ENCODE measurements at regions not wholly inside any gene's neighbourhood (a gene's known extent, or its start where the extent isn't known, plus 50 kb on each side); places are given as distances from the start of the nearest gene placed in this dataset.

DNA sequence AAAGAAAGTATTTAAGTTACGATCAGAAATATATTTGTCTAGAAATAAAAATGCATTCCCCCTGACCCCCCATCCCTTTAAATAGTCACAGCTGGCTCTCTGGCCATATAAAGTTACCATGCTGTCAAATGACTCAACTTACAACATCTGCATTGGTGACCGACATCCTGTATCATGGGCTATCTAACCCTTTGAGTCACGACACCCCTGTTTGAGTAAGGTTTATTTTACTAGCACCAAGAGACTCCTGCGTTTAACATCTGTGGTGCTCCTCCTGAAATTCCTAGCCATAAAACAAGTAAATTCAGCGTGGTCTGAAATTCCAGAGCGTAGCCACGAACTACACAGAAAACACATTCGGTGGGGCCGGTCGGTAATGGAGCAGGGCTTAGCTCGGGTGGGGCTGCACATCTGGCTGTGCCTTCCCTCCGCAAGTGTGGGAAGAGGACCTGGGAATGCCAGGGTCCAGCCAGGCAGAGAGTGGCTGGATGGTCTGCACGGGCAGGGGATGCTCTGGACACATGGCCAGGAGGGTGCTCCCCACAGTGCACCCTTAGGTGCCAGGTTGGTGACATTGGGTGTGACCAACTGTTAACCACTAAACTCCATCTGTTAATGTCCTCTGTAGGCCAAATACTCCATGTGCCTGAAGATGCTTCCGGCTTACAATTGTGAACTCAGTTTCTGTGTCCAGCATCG, 53.0 kb upstream of the CLDN14 start:
- no peak for DNase-seq

GRCh38 chr21:36533468-36533848, 53.5 kb upstream of the CLDN14 start:
- no peak for DNase-seq

GRCh38 chr21:36534656-36535055, 54.7 kb upstream of the CLDN14 start:
- no peak for DNase-seq

- DNase-seq: no peak
Measured at GRCh38 chr21:36535618-36536241, 55.8 kb upstream of the CLDN14 start.

DNA sequence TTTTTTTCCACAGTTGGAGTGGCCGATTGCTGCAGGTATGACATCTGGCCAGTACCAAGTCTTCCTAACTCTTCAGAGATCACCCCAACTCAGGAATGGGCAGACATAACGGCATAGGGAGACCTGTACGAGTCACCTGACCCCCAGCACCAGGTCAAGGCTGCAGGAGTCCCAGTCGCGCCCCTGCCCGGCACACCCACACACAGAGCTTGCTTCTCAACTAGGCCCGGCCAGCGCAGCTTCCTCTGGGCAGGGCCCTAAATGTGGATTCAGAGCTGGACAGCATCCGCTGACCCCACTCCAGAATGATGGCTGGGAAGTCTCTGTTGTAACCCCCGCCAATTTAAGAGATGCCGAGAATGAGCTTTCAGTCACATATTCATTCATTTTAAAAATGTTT, 58.8 kb upstream of the CLDN14 start:
- no peak for DNase-seq

- no peak for DNase-seq
Measured at GRCh38 chr21:36539434-36540150, 59.7 kb upstream of the CLDN14 start.

- no peak for DNase-seq
Measured at GRCh38 chr21:36540700-36541099, 60.8 kb upstream of the CLDN14 start.

DNA sequence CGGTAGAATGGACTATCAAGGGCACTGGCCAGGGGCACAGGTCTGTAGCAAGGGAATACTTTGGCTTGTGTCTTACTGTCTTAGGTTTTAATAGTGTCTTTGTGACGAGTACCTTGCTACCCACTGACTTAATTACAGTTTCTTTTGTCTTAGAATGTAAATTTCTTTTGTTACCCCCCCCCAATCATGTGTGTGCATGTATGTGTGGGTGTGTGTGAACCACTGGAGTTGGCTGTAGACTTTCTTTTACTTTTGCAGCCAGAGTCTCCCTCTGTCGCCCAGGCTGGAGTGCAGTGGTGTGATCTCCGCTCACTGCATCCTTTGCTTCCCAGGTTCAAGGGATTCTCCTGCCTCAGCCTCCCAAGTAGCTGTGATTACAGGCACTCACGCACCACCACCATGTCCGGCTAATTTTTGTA, 61.8 kb upstream of the CLDN14 start:
- DNase-seq: no peak

DNA sequence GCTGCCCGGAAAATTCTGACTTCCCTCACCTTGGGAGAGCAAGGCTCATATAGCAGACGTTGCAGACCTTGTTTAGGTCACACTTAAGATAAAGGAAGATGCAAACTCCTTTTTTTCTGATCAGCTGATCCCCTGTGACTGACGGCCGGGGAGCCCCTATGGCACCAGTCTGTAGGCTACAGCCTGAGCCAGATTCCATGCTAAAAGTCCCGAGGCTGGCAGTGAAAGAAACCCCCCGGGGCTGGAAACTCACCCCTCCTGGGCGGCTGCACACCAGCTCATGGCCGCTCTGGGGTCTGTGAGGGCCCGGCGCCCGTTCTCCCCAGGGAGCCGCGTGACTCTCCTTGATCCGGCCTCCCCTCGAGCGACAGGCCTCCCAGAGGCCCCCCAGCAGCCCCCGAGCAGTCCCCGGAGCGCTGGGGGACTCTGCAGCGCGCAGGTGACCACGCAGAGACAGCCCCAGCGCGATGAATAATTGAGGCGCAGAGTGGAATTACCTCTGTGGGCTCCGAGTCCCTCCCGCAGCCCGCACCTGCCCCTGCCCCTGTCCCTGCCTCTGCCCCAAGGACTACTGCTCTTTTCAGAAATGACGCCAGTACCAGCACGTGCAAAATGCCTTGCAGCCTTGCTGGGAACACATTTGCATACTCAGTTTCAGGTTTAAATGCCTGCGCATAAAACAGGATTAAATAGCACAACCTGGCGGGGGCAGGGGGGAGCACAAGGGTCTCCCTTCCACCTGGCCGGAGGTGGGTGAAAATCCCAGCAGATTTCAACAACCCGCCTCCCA, 62.6 kb upstream of the CLDN14 start:
- peak; percentile 7 to 16 for DNase-seq

DNA sequence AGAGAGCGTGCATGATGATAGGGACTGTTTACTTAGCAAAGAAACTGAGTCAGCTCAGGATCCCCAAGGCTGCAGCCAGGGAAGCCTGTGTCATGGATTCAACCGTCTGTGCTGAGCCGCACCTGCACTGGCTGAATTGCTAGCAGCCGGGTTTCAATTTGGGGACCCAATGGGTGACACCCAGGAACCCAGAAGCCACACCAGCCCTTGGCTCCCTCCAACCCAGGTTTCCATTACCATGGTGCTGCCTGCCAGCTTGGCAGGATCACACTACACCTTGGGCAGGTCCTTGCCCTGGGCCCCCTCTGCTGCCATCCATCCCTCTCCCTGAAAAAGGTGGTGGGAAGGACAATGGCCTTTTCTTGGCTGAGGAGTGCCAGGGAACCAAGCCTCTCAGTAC, 64.0 kb upstream of the CLDN14 start:
- no peak for DNase-seq

GRCh38 chr21:36544545-36544944, 64.6 kb upstream of the CLDN14 start:
- DNase-seq: no peak

DNA sequence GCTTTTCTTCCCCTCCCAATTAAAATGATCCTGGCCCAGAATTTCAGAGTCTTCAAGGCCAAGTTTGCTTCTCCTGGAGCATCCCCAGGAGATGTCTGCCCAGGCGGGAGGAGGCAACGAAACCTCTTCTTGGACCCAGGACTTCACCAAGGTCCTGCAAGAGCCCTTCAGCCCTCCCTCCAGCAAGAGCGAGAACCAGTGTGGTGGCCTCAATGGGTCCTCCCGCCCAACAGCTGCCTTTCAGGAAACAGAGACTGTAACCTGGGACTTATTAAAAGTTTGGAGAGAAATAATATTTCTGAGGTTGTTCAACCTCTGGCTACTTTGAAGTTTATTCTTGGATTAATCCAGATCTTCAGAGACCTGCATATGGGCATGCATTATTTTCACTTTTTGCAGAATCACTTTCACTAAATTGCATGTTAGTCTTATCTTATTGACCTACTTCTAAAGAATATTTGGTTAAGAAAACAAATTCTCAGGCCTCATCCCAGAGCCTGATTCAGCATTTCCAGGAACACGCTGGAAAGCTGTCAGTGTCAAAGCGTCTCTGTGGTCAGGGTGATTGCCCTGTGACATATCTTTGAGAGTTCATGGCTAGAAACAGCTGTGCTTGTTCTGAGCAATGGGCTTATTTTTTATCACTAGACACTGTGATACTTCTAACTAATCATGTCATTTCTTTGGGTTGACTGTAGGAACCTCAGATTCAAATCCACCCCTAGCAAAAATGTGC, 66.0 kb upstream of the CLDN14 start:
- DNase-seq: no peak

GRCh38 chr21:36547464-36547863, 67.5 kb upstream of the CLDN14 start:
- no peak for DNase-seq

DNA sequence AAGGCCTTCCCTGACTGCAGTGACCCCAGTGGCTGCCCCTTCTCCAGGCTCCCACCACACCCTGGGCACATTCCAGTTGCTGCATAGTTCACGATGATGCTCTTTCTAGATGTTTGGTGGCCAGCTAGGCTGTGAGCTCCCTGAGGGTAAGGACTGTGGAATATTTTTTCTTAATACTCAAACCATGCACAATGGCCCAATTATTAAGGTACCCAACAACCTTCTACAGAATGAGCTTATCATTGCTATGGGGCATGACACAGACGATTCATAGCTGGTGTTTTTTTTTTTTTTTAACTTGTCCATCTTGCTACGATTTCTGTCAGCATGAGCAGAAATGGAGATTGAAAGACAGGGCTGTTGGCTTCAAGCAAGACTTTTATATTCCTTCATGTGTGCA, 68.9 kb upstream of the CLDN14 start:
- no peak for DNase-seq

DNA sequence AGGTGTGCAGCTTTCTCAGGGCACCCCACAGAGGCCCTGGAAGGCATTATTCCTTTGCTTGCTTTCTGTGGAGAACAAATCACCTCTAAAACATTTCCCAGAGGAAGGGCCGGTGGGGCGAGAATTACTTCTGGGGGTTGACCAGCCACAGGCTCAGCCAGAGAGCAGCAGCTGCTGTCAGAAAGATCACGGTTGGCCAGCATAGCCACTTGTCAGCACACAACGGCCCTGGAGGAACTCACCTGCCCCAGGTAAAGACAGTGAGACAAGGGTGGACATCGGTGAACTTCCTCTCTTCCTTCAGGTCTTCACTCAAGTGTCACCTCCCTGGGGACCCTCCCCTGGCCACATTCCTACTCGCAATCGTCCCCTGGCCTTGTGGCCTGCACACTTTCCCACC, 69.5 kb upstream of the CLDN14 start:
- no peak for DNase-seq

DNA sequence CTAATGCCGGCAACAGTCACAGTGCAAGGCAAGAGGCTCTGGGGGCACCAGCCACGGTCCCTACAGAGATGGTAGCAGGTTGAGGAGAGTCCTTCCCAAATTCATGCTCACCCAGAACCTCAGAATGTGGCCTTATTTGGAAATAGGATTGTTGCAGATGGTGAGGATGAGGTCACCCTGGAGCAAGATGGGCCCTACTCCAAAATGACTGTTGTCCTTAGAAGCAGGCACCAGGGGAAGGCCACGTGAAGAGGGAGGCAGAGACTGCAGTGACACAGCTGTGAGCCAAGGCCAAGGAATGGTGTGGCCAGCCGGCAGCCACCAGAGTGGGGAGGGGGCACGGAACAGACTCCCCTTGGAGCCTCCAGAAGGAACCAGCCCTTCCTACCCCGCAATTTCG, 70.8 kb upstream of the CLDN14 start:
- DNase-seq: no peak

- DNase-seq: no peak
Measured at GRCh38 chr21:36551321-36551720, 71.4 kb upstream of the CLDN14 start.

GRCh38 chr21:36551731-36552433, 72.0 kb upstream of the CLDN14 start:
- no peak for DNase-seq

DNA sequence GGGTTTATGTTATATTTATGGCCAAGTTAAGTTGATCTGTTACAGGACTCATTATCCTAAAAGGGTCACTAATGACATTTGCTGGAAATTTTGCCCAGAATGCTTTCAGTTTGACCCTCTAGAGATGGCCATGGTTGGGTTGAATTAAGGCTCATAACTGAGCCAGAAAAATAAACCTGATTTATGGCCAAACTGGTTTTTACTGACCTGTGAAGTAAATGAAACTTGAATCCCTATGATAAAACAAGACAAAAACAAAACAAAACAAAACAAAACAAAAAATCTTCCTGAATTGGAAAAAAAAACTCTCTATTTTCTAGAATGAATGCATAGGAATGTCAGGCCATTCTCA, 72.5 kb upstream of the CLDN14 start:
- no peak for DNase-seq

DNA sequence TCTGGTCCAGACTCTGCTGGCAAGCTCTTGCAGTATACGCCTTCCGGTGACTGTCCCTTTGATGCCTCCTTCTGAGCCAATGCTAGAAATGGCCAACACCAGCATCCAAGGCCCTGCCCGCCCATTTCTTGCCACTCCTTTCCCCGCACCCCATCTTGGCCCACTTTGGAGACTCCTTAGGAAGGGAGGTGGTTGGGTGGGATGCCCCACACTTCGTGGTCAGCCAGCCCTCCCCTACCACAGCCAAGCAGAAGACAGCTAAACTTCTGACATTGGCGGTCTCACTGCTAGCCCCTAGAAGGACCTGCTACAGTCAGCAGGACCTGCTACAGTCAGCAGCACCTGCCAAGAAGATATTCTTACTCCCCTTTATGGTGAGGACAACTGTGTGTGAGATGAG, 73.5 kb upstream of the CLDN14 start:
- DNase-seq: no peak

- DNase-seq: no peak
Measured at GRCh38 chr21:36554411-36555157, 74.7 kb upstream of the CLDN14 start.
